Type B pancreatic cell (in vitro differentiated cells): ENCODE measurements at regions not wholly inside any gene's neighbourhood (a gene's known extent, or its start where the extent isn't known, plus 50 kb on each side); places are given as distances from the start of the nearest gene placed in this dataset.

Experiments
- DNase-seq: peaks from one replicate; pipeline ENCODE4 v3.0.0; 2021; ENCODE audit warnings: mixed read lengths; ENCODE audit not compliant: unreplicated experiment; ENCODE audit errors: extremely low spot score
- H3K27ac Mint-ChIP-seq: 2 replicates; pipeline ENCODE4 v1.8.0; 2021; ENCODE audit warnings: mild to moderate bottlenecking, mixed read lengths
- H3K27me3 Mint-ChIP-seq: 2 replicates; pipeline ENCODE4 v1.8.0; 2021; ENCODE audit warnings: mixed read lengths
- H3K36me3 Mint-ChIP-seq: 2 replicates; pipeline ENCODE4 v1.8.0; 2021; ENCODE audit warnings: mixed read lengths
- H3K4me1 Mint-ChIP-seq: one replicate; pipeline ENCODE4 v1.8.0; 2021; ENCODE audit warnings: mixed read lengths; ENCODE audit not compliant: unreplicated experiment
- H3K4me3 Mint-ChIP-seq: 2 replicates; pipeline ENCODE4 v1.8.0; 2021; ENCODE audit warnings: mild to moderate bottlenecking, mixed read lengths
- H3K9me3 Mint-ChIP-seq: 2 replicates; pipeline ENCODE4 v1.8.0; 2021; ENCODE audit warnings: mixed read lengths
- CTCF ChIP-seq: fragments of 200-600 bp; sonication (generic); conservative IDR thresholded peaks from 2 replicates; pipeline ENCODE4 v1.5.0; 2021; ENCODE audit warnings: antibody characterized with exemption, mild to moderate bottlenecking

- Mint-ChIP-seq H3K9me3 (peaks cover 8% of the 10 kb centered on the region), H3K4me1 (peaks cover 20% of the 10 kb centered on the region), H3K27ac (no peak overlapping the region), H3K4me3 (no peak overlapping the region), H3K27me3 (peaks cover 4% of the 10 kb centered on the region), H3K36me3 (no peaks in the 10 kb centered on the region)
- DNase-seq: no peak
- TF ChIP-seq CTCF: no peak
Measured at GRCh38 chr2:121998751-121999150, 243.3 kb downstream of the TSN start.

GRCh38 chr2:121999264-121999663 is 243.8 kb downstream of the TSN start:
- no peaks in the 10 kb centered on the region for H3K36me3 Mint-ChIP-seq
- no peak for TF ChIP-seq CTCF
- no peak overlapping the region for H3K4me3 Mint-ChIP-seq
- peaks cover 20% of the 10 kb centered on the region for H3K4me1 Mint-ChIP-seq
- H3K27ac Mint-ChIP-seq: no peak overlapping the region
- H3K27me3 Mint-ChIP-seq: peaks cover 4% of the 10 kb centered on the region
- peaks cover 8% of the 10 kb centered on the region for H3K9me3 Mint-ChIP-seq
- no peak for DNase-seq

- Mint-ChIP-seq H3K36me3 (no peaks in the 10 kb centered on the region), H3K9me3 (peaks cover 4% of the 10 kb centered on the region), H3K27ac (no peak overlapping the region), H3K27me3 (no peaks in the 10 kb centered on the region), H3K4me3 (no peak overlapping the region), H3K4me1 (peaks cover 20% of the 10 kb centered on the region)
- peak; percentile 68 for DNase-seq
- no peak for TF ChIP-seq CTCF
Measured at GRCh38 chr2:122000556-122001340, 245.3 kb downstream of the TSN start.

- Mint-ChIP-seq H3K9me3 (peaks cover 4% of the 10 kb centered on the region), H3K4me1 (peaks cover 20% of the 10 kb centered on the region), H3K4me3 (no peak overlapping the region), H3K36me3 (no peaks in the 10 kb centered on the region), H3K27ac (no peak overlapping the region), H3K27me3 (no peaks in the 10 kb centered on the region)
- peak; percentile 52 for DNase-seq
- TF ChIP-seq CTCF: no peak
Measured at GRCh38 chr2:122001441-122001874, 246.0 kb downstream of the TSN start.

GRCh38 chr2:122003196-122003940 is 247.9 kb downstream of the TSN start:
- Mint-ChIP-seq H3K9me3 (peaks cover 4% of the 10 kb centered on the region), H3K4me1 (peaks cover 28% of the 10 kb centered on the region), H3K27me3 (no peaks in the 10 kb centered on the region), H3K36me3 (no peaks in the 10 kb centered on the region), H3K4me3 (no peak overlapping the region), H3K27ac (no peak overlapping the region)
- no peak for TF ChIP-seq CTCF
- DNase-seq: no peak
